HFF-Myc (cell line): ENCODE measurements at regions not wholly inside any gene's neighbourhood (a gene's known extent, or its start where the extent isn't known, plus 50 kb on each side); places are given as distances from the start of the nearest gene placed in this dataset.

Source experiments
- DNase-seq: peaks from one replicate; pipeline ENCODE4 v3.0.0-alpha.2; 2011; ENCODE audit warnings: low read depth; ENCODE audit errors: extremely low read depth
- H3K4me3 ChIP-seq: replicated peaks from 2 replicates; pipeline ENCODE4 v1.5.1; 2011; ENCODE audit warnings: low read depth, mild to moderate bottlenecking, control low read depth, low read length
- TF ChIP-seq, protein P1 (sequence below): IDR thresholded peaks from 2 replicates; pipeline ENCODE4 v1.5.1; 2012; ENCODE audit warnings: mild to moderate bottlenecking, low read depth, low read length, control low read depth; ENCODE audit errors: missing control alignments

DNA sequence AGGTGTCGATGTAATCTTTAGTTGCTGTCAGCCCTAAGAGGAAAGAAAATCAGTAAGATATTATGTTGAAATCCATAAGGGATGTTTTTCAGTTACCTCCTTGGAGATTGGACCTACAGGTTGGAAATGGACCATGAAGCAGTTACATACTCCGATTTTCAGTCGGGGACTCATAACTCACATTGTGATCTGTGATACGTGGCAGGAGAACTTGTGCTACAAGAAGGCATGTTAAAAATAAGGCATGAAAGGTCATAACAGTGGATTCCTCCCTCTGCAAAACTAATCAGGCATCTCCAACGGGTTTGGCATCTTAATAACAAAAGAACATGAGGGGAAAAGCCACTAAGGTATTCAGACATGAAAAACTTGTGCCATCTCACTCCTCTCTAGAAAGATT lies 111.2 kb upstream of the CACHD1 start:
- DNase-seq = no peak
- no peak overlapping the region for H3K4me3 ChIP-seq
- TF ChIP-seq, protein P1, sequence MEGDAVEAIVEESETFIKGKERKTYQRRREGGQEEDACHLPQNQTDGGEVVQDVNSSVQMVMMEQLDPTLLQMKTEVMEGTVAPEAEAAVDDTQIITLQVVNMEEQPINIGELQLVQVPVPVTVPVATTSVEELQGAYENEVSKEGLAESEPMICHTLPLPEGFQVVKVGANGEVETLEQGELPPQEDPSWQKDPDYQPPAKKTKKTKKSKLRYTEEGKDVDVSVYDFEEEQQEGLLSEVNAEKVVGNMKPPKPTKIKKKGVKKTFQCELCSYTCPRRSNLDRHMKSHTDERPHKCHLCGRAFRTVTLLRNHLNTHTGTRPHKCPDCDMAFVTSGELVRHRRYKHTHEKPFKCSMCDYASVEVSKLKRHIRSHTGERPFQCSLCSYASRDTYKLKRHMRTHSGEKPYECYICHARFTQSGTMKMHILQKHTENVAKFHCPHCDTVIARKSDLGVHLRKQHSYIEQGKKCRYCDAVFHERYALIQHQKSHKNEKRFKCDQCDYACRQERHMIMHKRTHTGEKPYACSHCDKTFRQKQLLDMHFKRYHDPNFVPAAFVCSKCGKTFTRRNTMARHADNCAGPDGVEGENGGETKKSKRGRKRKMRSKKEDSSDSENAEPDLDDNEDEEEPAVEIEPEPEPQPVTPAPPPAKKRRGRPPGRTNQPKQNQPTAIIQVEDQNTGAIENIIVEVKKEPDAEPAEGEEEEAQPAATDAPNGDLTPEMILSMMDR = no peak

DNA sequence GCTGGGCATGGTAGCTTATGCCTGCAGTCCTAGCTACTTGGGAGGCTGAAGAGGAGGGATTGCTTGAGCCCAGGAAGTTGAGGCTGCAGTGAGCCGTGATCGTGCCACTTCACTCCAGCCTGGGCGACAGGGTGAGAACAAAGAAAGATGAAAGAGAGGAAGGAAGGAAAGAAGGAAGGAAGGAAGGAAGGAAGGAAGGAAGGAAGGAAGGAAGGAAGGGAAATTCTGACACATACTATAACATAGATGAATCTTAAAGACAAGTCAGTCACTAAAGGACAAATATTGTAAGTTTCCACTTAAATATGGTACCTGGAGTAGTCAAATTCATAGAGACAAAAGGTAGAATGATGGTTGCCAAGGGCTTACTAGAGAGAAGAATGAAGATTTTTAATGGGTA lies 108.0 kb upstream of the CACHD1 start:
- no peak for DNase-seq
- H3K4me3 ChIP-seq = no peak overlapping the region
- TF ChIP-seq, protein P1 = no peak

DNA sequence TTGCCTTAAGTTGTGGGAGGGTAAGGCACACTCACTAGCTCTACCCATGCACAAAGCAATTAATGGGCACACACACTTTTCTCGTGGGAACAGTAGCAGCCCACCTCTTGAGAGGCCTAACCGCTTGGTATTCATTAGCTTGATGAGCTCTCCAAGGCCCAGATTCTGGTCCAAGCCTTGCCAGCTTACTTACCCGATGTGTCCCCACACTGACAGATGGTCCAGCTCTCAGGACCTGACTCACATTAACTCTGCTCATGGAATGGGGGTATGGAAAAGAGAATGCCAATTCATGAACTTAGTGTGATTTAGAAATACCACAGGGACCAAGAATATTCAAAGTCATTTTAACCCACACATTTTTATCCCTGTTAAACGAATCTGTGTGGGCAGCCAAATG lies 106.8 kb upstream of the CACHD1 start:
- no peak overlapping the region for H3K4me3 ChIP-seq
- TF ChIP-seq, protein P1 = no peak
- no peak for DNase-seq

DNA sequence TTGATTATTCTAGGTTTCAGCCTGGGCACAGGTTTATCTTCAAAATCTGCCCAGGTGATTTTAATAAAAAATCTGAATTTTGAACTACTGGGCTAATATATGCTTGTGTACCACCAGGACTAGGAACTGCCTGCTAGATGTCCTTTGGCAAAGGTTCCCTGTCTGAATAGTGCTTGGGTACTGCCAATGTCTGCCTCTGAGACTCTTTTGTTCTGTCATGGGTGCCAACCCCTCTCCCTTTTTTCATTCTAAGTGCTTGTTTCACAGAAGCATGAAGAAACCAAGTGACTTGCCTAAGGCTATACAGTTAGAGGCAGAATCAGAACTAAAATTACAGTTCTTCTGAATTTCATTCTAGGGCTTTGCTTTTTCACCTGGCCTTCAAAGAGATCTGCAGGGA lies 106.3 kb upstream of the CACHD1 start:
- TF ChIP-seq, protein P1 = no peak
- H3K4me3 ChIP-seq = no peak overlapping the region
- DNase-seq = no peak

DNA sequence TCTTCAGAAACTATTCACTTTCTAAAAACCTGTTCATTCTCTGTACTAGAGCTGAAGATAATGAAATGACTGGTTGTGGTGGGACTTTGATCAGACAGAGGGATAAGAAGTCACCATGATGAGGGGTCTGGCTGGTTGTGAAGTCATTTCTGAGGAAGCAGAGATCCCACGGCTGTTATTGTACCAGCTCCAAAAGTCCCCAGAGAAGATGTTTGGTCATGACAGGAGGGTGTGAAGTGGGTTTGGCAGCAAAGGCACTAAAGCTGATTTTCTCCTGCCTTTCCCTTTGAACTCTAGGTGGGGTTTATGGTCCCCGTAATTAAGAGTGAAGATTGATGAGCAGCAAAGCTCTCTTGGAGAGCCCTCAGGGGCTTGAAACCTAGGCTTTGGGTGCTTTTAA lies 103.1 kb upstream of the CACHD1 start:
- no peak overlapping the region for H3K4me3 ChIP-seq
- DNase-seq = no peak
- TF ChIP-seq, protein P1 = no peak

DNA sequence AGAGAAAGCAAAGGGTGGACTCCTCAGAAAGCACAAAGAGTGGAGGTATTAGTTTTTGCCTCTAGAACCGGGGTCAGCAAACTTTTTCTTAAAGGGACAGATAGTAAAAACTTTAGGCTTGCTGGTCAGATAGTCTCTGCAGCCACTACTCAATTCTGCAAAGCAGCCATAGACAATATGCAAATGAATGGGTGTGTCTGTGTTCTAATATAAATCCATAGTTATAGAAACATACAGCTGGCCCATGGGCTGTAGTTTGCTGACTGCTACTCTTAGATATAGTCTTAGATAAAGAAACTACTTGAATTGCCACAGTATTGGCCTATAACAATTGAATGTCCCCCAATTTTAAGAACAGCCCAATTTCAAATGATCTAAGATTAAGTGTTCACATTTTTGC lies 101.6 kb upstream of the CACHD1 start:
- TF ChIP-seq, protein P1 = no peak
- H3K4me3 ChIP-seq = no peak overlapping the region
- DNase-seq = no peak

DNA sequence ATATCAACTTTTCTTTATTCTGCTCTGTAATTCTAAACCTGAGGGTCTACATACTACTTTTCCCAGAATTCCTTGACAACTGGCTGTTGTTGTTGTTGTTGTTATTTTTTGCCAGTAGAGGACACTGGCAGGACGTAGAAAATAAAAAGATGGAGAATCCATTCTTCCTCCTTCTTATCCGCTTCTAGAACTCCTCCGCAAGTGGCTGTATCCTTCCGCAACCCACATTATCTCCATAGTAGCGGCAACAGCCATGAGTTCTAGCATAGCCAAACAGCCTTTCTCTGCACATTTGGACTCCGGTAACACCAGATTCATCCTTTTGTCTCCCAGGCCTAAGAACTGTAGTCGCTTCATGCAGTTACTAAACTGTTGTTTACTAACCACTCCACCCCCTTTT lies 91.1 kb upstream of the CACHD1 start:
- H3K4me3 ChIP-seq = no peak overlapping the region
- no peak for DNase-seq
- TF ChIP-seq, protein P1 = no peak
